AG04450 (cell line): ENCODE measurements at regions not wholly inside any gene's neighbourhood (a gene's known extent, or its start where the extent isn't known, plus 50 kb on each side); places are given as distances from the start of the nearest gene placed in this dataset.

Experiments used
- CTCF ChIA-PET: fragments of 300-600, 350-600 bp; formaldehyde crosslinking; extraction: SDS; loops from one replicate; lab custom pipeline; 2022; ENCODE audit warnings: antibody characterized with exemption, inconsistent platforms; lab: Charles Lee
- POLR2A ChIA-PET: fragments of 350-600 bp; formaldehyde crosslinking; extraction: SDS; loops from one replicate; lab custom pipeline; 2021; ENCODE audit warnings: antibody characterized with exemption, inconsistent platforms; lab: Yijun Ruan, JAX
- DNase-seq: peaks from one replicate; pipeline ENCODE4 v3.0.0-alpha.2; 2011; ENCODE audit warnings: low read depth, low spot score
- H3K27ac ChIP-seq: one replicate; pipeline ENCODE4 v1.5.1; 2012; ENCODE audit warnings: low read depth, low read length, control low read depth
- H3K27me3 ChIP-seq: one replicate; pipeline ENCODE4 v1.6.0; 2012; ENCODE audit warnings: low read length; ENCODE audit not compliant: control insufficient read depth, insufficient read depth
- H3K4me3 ChIP-seq: 2 replicates; pipeline ENCODE4 v1.5.1; 2011; ENCODE audit warnings: mild to moderate bottlenecking, low read depth, low read length, control low read depth
- H3K9me3 ChIP-seq: 2 replicates; pipeline ENCODE4 v1.5.1; 2012; ENCODE audit warnings: low read length; ENCODE audit not compliant: control insufficient read depth, insufficient read depth
- CTCF ChIP-seq: IDR thresholded peaks from 2 replicates; pipeline ENCODE4 v1.5.1; 2011; ENCODE audit warnings: low read depth, low read length, control low read depth, inconsistent platforms

GRCh38 chr6:2429460-2429859, 184.1 kb upstream of the GMDS start:
- Histone ChIP-seq H3K9me3 (no peaks in the 10 kb centered on the region; the same call in 1 of the 2 replicates), H3K27ac (no peak overlapping the region), H3K4me3 (no peak overlapping the region), H3K27me3 (no peaks in the 10 kb centered on the region)
- no peak for TF ChIP-seq CTCF
- ChIA-PET POLR2A (no interaction called here), CTCF (interaction anchor here (0.6 to 0.8 kb wide), 2 partner anchors 19 to 203 kb away, joined by 3 to 8 read pairs; no protein-coding TSS in a partner anchor)
- DNase-seq, result peak; percentile 13

- ChIA-PET CTCF (interaction anchor here (0.6 to 0.8 kb wide), 2 partner anchors 19 to 203 kb away, joined by 3 to 8 read pairs; no protein-coding TSS in a partner anchor), POLR2A (no interaction called here)
- no peak overlapping the region for H3K4me3 ChIP-seq
- H3K27ac ChIP-seq, result no peak overlapping the region
- no peak for DNase-seq
- no peak for TF ChIP-seq CTCF
- no peaks in the 10 kb centered on the region for H3K9me3 ChIP-seq
- H3K27me3 ChIP-seq, result no peaks in the 10 kb centered on the region
Observed at GRCh38 chr6:2429032-2429431, 183.6 kb upstream of the GMDS start.

- POLR2A ChIA-PET, result no interaction called here
- no peak for TF ChIP-seq CTCF
Observed at GRCh38 chr6:2426561-2427340, 181.3 kb upstream of the GMDS start.

GRCh38 chr6:2416128-2416712, 170.8 kb upstream of the GMDS start:
- CTCF ChIA-PET, result no interaction called here
- Histone ChIP-seq H3K27ac (no peak overlapping the region), H3K27me3 (no peaks in the 10 kb centered on the region), H3K4me3 (no peak overlapping the region), H3K9me3 (no peaks in the 10 kb centered on the region)
- TF ChIP-seq CTCF, result no peak
- POLR2A ChIA-PET, result no interaction called here
- DNase-seq, result no peak

More at GRCh38 chr6:2426561-2427340, 181.3 kb upstream of the GMDS start:
- no peaks in the 10 kb centered on the region for H3K9me3 ChIP-seq
- no peaks in the 10 kb centered on the region for H3K27me3 ChIP-seq
- no peak overlapping the region for H3K27ac ChIP-seq
- CTCF ChIA-PET, result interaction anchor here (0.5 kb wide), 1 partner anchor 160 kb away, joined by 9 read pairs; no protein-coding TSS in a partner anchor
- no peak overlapping the region for H3K4me3 ChIP-seq
- no peak for DNase-seq
